ENCODE measurements at regions not wholly inside any gene's neighbourhood (a gene's known extent, or its start where the extent isn't known, plus 50 kb on each side); places are given as distances from the start of the nearest gene placed in this dataset.
"Not testable (repeated sequence)": the region's sequence is repeated elsewhere in the genome, so short reads cannot be mapped to it uniquely, and the experiment has no call there.

DNA sequence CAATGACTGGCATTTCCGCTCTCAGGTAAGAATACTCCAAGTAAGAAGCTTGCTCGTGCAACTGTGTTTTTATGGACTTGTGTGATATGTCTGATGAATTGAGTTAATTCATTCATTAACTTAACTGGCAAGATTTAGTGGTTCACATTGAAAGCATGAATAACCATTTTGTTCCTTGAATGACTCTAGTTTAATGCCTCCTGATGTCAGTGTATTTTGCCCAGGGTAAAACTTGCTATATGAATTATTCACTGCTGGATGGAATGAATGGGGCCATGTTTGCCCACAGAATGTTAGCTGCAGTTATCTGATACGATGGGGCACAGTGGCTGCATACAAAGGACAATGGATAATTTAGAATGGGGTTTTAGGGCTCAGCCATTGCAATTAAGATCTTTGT is 124.1 kb downstream of the ZNF365 start:
- DNase-seq (ENCODE audit: low spot score) = no peak

DNA sequence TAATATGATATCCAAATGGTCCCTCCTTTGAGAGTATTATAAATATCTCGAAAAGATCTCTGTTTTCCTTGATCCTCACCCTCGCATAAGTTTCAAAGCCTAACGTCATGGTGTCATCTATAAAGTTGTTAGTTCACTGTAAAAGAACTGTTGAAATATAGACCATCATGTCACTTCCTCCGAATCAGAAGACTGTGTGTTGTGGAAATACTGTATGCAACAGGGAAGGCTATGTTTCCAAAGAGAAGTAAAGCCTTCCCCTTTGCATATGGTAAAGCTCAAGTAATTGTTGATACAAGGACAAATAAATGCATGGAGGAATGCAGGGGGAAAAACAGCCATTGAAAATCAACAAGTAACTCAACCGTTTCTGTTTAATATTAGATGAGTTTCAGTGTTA is 125.9 kb downstream of the ZNF365 start:
- DNase-seq (ENCODE audit: low spot score) = not testable (repeated sequence)

DNA sequence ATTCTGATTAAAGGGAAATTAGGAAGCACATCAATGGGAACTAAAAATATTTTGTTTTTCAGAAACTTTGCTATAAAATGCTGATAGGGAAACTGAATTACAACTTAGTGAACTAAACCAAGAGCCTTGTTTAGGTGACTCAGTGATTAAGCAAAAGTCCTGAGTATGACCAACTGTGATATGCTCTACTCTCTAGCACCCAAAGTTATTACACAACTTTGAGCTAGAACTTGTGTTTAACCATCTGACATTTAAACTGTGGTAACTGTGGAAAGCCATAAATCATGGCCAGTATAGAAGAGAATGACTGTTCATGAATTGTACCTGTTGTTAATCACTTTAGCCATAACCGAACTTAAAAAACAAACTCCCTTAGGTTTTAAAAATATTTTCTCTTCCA is 127.4 kb downstream of the ZNF365 start:
- DNase-seq (ENCODE audit: low spot score) = no peak

DNA sequence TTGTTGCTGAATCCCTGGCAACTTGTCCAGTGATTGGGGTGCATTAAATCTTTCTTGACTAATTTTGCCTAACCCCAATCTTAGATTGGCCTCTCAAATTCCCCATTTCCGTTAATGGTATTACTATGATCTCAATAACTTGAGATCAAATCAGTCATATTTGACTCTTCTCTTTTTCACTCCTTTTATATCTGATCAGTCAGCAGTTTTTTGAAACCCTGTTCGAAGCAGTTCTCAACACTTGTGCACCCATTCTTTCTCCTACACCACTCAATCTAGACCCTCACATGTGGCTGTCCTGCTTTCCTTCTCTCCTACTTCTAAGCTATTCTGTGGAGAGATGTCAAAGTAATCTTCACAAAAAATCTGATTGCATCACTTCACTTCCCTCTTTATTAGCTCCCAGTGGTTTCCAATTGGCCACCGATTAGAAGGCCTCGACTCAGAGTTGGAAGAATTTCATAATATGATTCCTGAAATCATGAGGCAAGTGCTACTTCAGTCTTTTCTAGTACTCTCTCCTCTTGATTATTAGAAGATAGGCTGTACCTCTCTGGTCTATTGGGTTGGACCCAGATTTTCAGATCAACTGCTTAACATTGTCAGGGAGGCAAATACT is 128.9 kb downstream of the ZNF365 start:
- DNase-seq (ENCODE audit: low spot score) = no peak

DNA sequence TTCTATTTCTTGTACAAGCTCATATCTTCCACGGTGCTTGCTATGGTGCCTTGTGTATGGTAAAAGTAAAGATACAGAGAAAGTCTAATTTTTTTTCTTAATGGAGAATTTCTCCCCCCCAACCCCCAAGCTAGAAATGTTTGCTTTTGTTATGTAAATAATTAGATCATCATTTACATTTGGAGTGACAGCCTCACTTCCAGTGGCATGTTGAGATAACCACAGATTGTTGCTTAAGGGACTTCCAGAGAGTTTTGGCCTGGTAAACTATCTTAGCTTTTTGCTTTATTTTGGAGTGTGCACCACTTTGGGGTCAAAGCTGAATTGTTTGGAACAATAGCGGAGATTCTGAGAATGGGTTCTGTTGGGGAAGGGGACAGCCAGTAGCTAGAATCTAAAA is 129.7 kb downstream of the ZNF365 start:
- DNase-seq (ENCODE audit: low spot score) = no peak

DNA sequence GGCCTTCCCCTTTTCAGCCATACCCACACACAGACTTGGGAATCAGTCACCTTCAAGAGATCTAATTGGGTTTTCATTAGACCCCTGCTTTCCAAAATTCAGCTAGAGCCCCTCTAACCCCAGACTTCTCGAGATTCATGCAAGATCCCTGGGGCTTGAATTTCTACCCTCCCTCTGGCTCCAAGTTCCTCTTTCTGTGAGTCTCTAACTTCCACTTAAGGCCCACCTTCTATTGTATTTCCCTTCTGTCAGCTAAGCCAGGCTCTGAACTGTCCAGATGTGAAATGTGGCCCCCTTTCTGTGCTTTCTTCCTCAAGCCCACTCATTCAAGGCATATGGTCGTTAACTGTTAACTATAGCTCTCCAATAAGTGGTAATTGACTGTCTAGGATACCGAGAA is 132.2 kb downstream of the ZNF365 start:
- DNase-seq (ENCODE audit: low spot score) = no peak

DNA sequence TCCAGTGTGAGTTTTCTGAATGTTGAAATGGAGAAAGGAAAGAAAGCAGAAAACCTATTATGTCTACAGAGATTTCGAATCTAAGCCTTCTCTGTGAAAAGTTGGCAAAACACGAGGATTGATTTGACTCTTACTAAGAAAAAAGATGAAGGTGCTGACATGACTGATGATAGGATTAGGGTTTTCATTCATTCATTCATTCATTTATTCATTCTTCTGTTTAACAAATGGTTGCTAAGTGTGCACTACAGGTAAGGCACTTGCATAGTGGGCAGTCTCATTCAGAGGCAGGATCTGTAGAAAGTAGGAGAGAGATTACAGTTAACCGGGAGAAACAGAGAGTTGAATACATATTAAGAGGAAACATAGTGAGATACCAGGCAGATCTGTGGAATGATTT is 137.1 kb downstream of the ZNF365 start:
- no peak for DNase-seq (ENCODE audit: low spot score)

DNA sequence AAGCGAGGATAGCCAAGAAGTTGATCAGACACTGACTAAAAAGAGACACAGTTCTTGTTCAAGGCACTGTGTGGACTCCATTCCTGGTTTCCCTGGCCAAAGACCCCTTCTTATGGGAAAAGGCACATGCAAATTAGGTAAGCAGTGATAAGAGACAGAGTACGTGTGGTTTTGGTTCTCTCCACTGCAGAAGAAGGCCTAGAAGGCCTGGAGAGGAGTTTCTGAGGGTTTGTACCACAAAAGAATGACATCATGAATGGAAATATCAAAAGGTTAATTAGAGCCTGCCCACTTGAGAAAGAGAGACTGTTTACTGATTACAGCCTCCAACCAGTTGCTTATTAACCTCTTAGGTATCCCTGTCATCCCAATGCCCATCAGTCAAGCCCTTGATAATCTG is 137.5 kb downstream of the ZNF365 start:
- no peak for DNase-seq (ENCODE audit: low spot score)

DNA sequence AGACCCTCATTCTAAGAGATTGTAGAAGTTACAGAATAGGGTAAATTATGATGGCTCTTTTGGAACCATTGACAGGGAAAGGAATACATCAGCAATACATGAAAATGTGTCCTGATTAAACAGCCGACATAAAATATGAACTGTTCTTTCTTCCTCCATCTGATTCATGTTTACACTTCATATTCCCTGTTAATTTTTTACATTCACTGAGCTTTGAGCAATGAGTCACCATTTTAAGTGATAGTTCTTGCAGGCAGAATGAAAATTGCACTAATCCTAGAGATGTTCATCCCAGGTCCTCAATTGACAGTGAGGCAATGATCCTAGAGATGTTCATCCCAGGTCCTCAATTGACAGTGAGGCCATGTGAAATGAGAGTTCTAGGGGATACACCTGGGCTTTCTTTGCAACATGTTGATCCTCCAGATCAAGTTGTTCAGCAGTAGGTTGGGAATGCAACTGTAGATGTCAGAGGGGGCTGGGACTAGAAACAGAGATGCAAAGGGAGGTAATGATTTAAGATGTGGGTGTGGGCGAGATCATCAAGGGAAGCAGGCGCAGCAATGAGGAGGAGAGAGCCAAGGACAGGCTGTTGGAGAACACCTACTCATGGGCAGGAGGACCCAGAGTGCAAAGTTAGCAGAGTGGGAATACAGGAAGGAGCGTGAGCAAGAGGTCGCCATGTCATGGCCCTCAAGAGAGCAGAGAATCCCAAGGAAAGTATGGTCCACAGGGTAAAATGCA is 138.7 kb downstream of the ZNF365 start:
- no peak for DNase-seq (ENCODE audit: low spot score)

DNA sequence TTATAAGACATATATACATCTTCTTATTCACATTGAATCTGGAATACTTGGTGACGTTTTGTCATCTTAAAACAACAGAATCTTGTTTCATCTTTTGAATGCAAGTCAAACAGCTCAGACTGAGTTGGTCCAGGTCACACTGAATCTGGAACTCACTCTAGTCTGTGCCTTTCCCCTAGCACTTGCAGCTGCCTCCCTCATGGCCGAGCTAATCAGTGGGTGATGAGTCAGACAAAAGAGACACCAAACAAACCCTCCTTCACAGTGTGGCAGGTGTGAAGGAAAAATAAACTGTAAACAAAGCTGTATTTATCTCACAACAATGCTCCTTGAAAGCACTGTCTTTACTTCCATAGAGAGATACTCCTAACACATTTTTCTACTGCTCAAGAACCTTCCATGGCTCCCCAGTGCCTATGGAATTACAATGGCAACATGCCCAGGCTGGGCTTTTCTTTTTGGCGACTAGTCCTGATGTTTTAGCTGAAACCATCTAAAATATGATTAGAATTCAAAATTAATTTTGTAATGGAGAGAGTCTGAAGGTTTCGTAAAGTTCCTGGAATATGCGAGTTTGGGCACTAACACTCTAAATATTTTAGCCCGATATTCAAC is 140.0 kb downstream of the ZNF365 start:
- DNase-seq (ENCODE audit: low spot score) = no peak

DNA sequence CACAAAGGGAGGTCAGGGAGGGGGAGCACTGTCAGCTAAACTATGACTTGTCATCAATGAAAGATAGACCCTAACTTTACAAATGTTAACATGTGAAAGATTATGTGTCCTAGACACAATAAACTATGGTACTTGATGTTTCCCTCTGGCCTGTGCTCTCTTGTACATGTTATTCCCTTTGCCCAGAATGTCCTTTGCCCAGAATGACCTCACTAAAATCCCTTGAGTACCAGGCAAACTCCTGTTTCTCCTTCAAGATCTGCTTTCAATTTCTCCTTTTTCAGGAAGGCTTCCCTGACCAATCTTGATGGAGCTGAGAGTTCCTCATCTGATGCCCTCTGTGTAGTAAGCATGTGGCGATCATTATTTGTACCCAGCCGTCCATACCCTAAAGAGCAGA is 143.1 kb downstream of the ZNF365 start:
- DNase-seq (ENCODE audit: low spot score) = no peak

DNA sequence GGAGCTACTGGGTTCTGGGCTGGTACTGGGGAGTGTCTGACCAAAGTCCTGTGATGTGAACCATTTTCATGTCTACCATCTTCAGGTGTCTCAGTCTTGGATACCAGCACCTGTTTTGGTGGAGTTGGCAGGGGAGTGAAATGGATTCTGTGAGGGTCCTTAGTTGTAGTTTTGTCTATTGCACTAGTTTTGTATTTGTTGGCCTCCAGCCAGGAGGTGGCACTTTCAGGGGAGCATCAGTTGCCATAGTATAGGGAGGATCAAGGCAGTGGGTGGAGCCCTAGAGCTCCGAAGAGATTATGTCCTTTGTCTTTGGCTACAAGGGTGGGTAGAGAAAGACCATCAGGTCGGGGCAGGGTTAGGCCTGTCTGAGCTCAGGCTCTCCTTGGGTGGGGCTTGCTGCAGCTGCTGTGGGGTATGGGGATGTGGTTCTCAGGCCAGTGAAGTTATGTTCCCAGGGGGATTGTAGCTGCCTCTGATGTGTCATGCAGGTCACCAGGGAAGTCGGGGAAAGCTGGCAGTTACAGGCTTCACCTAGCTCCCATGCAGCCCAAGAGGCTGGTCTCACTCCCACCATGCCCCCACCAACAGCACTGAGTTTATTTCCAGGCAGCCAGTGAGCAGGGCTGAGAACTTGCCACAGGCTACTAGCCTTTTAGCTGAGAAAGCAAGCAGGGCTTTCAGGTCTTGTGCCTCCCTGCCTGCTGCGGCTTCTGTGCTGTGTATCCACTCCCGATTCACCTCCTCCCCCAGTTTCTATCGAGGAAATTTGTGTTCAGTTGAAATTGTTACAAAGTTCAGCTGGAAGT is 153.1 kb downstream of the ZNF365 start:
- no peak for DNase-seq (ENCODE audit: low spot score)

DNA sequence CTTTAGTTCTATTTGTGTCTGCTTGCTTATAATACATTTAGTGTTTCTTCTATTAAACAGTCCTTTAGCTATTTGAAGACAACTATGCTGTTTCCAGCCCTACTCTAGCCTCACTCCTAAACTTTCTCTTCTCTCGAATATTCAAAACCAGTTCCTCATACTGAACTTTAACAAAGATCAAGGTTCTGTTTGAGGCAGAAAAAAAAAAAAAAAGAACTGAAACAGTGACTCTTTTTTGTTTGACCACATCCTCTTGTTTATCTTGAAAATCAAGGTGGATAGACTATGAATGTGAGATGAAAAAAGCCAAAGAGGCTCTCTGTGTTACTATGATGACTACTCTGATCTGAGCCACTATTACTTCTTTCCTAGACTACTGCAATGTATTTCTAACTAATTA is 154.3 kb downstream of the ZNF365 start:
- DNase-seq (ENCODE audit: low spot score) = peak; percentile 57

DNA sequence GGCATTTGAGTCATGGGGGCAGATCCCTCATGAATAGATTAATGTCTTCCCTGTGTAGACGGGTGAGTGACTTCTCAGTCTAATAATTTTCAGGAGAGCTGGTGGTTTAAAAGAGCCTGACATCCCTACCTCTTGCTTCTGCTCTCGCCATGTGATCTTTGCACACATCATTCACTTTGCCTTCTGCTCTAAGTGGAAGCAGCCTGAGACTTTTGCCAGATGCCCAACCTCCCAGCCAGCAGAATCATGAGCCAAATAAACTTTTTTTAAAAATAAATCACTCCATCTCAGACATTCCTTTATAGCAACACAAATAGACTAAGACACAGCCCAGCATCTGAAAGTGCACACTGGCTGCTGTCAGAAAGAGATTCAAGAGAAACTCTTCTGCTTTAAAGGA is 155.2 kb downstream of the ZNF365 start:
- DNase-seq (ENCODE audit: low spot score) = no peak

DNA sequence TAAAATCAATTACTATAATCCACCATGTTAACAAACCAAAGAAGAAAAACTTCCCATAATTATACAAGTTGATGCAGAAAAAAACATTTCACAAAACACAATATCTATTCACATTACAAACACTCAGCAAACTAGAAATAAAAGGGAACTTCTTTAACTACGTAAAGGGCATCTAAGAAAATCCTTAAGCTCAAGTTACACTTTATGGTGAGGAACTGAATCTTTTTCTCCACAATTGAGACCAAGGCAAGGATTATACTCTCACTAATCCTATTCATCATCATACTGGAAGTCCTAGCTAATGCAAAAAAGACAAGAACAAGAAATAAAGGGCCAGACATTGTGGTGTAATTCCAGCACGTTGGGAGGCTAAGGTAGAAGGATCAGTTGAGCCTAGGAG is 159.9 kb downstream of the ZNF365 start:
- no peak for DNase-seq (ENCODE audit: low spot score)

DNA sequence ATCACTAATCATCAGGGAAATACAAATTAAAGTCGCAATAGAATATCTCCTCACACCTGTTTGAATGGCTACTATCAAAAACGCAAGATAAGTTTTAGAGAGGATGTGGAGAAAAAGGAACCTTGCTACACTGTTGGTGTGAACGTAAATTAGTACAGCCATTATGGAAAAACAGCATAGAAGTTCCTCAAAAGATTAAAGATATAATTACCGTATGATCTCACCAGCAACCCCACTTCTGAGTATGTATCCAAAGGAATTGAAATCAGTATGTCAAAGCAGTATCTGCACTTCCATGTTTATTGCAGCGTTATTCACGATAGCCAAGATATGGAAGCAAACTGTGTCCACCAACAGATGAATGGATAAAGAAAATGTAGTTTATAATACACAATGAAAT is 164.4 kb downstream of the ZNF365 start:
- DNase-seq (ENCODE audit: low spot score) = no peak

DNA sequence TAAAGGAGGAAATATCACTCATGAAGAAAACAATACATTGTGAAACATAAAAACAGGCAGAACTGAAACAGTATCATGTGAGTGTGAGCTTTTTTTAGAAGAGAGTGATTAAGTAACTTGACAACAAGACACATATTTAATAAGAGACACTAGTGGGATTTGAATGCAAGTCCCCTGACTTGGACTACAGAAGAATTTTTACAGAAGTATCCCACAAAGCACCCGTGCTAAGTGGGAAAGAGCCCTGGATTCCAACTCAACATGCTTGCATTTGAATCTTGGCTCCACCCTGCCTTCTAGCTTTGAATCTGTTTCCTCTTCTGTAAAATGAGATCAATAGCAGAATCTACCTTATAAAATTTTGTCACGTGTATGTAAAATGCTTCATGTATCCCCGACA is 166.2 kb downstream of the ZNF365 start:
- DNase-seq (ENCODE audit: low spot score) = no peak

DNA sequence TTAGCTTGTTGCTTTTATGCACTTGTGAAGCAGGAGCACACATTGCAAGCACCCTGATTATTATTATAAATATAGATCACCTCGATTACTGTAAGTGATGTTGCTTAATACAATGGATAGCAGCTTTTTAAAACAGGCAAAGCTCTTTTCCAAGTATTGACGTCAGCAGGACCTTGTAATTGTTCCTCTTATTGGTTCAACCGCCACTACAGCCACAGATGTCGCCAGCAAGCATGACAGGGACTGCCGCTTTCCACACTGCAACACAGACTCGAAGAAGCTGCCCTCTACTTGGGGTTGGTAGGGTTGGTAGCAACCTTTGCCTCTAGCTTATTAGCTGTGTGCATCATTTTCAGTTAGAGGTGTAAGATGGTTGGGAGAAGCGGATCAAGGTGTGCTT is 167.6 kb downstream of the ZNF365 start:
- no peak for DNase-seq (ENCODE audit: low spot score)

DNA sequence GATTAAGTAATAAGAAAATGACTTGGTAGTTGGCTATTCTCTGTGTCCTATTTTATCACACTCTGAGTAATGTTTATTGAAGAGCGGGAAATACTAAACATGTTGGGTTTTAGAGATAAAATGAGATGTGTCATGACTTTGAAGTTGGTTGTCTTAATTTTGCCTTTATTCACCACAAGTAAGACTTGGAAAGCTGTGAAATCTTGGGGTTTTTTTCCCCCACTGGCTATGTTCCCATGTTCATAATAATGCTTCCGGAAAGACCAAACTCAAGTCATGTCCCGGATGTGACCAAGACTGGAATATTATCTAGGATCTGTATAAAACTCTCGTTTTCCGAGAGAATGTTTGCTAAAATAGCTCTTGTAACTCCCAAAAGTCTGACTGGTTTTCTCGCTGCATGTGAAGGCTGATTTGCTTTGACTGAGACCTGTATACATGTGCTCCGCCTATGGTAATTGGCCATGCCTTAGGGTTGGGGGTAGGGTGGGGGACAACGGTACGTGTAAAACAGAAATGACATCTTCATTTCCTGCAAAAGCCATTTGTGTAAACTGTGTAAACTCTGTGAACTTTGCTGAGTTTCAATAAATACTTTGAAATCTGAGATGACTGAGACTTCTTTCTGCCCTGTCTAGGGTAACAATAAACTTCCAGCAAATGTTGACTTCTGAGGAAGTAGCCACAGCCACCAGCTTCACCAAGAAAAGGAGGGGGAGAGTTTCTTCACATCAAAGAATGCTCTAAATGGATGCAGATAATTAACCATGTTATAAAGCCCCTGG is 169.6 kb downstream of the ZNF365 start:
- no peak for DNase-seq (ENCODE audit: low spot score)

DNA sequence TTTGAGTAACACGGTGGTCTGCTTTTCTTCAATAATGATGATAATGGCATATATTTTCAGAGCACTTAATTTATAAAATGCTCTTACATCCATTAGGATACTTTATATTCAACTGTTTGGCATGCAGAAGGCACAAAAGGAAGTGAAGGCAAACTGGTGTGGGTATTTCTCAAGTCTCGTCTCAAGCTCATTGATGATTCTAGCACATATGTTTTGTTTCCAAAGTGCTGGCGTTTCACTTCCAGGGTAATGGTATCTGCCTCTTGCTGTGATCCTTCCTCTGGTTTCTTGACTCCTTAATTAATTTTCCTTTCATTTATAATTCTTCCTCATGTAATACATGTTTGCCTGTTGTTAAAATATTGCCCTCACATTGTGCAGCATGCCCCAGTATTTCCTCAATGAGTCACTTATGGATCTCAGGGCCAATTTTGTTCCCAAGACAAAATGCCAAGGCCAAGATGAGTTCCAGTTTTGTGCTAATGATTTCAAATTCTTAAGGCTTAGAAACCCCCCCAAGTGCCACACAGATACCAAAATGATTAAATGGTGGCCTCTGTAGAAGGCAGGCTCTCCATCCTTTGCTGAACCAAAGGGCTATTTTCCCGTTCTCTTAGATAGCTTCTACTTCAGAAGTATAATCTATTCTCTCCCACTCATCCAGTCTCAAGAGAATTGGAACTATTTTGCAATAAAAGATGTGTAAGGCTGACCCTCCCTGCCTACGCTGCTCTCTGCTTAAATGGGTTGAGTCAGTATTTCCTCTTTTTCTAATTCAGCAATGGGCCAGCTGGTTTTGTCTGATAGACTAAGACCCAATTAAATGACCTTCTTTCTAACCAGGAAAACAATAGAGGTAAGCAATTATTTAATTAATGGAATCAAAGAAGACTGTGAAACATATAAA is 171.2 kb downstream of the ZNF365 start:
- no peak for DNase-seq (ENCODE audit: low spot score)

DNA sequence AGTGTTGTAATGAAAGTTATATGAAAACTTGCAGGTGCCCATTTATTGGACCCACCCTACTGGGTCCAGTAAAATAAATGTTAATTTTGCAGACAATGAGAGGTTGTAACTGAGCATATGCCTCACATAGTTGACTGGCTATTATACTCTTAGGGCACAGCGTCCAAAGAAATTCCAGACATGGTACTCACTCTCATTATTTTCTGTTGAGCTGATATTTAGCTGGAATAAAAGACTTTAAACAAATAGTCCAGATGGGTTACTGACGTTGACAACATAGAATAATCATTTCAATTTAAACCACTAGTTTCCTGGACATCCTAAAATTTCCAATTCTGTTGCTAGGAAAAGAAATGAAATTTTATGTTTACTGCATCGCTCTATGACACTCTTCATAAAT is 174.5 kb downstream of the ZNF365 start:
- no peak for DNase-seq (ENCODE audit: low spot score)

Measured in activated CD4-positive, alpha-beta T cell treated with anti-CD3 and anti-CD28 coated beads, Interleukin-2, Interleukin-4, amounts not matched to agents 100 ng/mL and 50 ng/mL, durations not matched to agents 16 hours and 8 hours (primary cell).